ENCODE measurements at regions not wholly inside any gene's neighbourhood (a gene's known extent, or its start where the extent isn't known, plus 50 kb on each side); places are given as distances from the start of the nearest gene placed in this dataset.

GRCh38 chr3:20808864-20809263 is 622.9 kb upstream of the SGO1 start:
- intact Hi-C loops (cut with micrococcal nuclease; ENCODE audit: unreplicated experiment) (no loop called here), in situ Hi-C loops (cut with HindIII; ENCODE audit: low pct_unique_long_range_greater_than_20kb, low sequenced_read_pairs) (no loop called here)
- Histone ChIP-seq H3K27ac (ENCODE audit: low read length) (no peak overlapping the region), H3K36me3 (ENCODE audit: control insufficient read depth, insufficient read depth, low read length) (no peaks in the 10 kb centered on the region), H3K27me3 (ENCODE audit: control insufficient read depth, insufficient read depth, low read length) (no peaks in the 10 kb centered on the region), H3K4me3 (ENCODE audit: low read depth in 2 of 2, low read length in 2 of 2) (no peak overlapping the region), H3K9me3 (ENCODE audit: control insufficient read depth, insufficient read depth, low read depth, low read length) (no peaks in the 10 kb centered on the region), H3K4me1 (ENCODE audit: control insufficient read depth, insufficient read depth, low read length) (no peaks in the 10 kb centered on the region)
- ATAC-seq (no peak), DNase-seq (ENCODE audit: low read depth, low spot score) (no peak)
- TF ChIP-seq POLR2AphosphoS5 (IDR thresholded peaks at IDR 0.05; ENCODE audit: low read depth, low read length) (no peak), SIN3A (IDR thresholded peaks at IDR 0.05; ENCODE audit: borderline replicate concordance, insufficient read depth, low read depth, low read length) (no peak), CTCF (IDR thresholded peaks at IDR 0.05) (no peak), REST (IDR thresholded peaks at IDR 0.05; ENCODE audit: insufficient read depth in 1 of 2, low read depth in 2 of 2, low read length in 1 of 2) (no peak), TCF7L2 (IDR thresholded peaks at IDR 0.05; ENCODE audit: low read depth, low read length) (no peak)
- ChIA-PET POLR2A (no interaction called here), CTCF (no interaction called here)
- BruUV-seq (replicated peaks): no TSS peak

GRCh38 chr3:20798666-20799065 is 612.7 kb upstream of the SGO1 start:
- no peak overlapping the region for H3K27ac ChIP-seq (ENCODE audit: low read length)
- in situ Hi-C loops (cut with HindIII; ENCODE audit: low pct_unique_long_range_greater_than_20kb, low sequenced_read_pairs) (no loop called here), intact Hi-C loops (cut with micrococcal nuclease; ENCODE audit: unreplicated experiment) (no loop called here)
- no peak for DNase-seq (ENCODE audit: low read depth, low spot score)
- no peak for ATAC-seq
- TF ChIP-seq REST (IDR thresholded peaks at IDR 0.05; ENCODE audit: insufficient read depth in 1 of 2, low read depth in 2 of 2, low read length in 1 of 2) (no peak), SIN3A (IDR thresholded peaks at IDR 0.05; ENCODE audit: borderline replicate concordance, insufficient read depth, low read depth, low read length) (no peak), TCF7L2 (IDR thresholded peaks at IDR 0.05; ENCODE audit: low read depth, low read length) (no peak), CTCF (IDR thresholded peaks at IDR 0.05) (no peak), POLR2AphosphoS5 (IDR thresholded peaks at IDR 0.05; ENCODE audit: low read depth, low read length) (no peak)
- no TSS peak for BruUV-seq (replicated peaks)
- ChIA-PET POLR2A (no interaction called here), CTCF (no interaction called here)
- H3K4me1 ChIP-seq (ENCODE audit: control insufficient read depth, insufficient read depth, low read length): no peaks in the 10 kb centered on the region
- H3K36me3 ChIP-seq (ENCODE audit: control insufficient read depth, insufficient read depth, low read length): no peaks in the 10 kb centered on the region
- H3K27me3 ChIP-seq (ENCODE audit: control insufficient read depth, insufficient read depth, low read length): no peaks in the 10 kb centered on the region
- no peaks in the 10 kb centered on the region for H3K9me3 ChIP-seq (ENCODE audit: control insufficient read depth, insufficient read depth, low read depth, low read length)
- no peak overlapping the region for H3K4me3 ChIP-seq (ENCODE audit: low read depth in 2 of 2, low read length in 2 of 2)

All from Panc1 (cell line).